ENCODE measurements at regions not wholly inside any gene's neighbourhood (a gene's known extent, or its start where the extent isn't known, plus 50 kb on each side); places are given as distances from the start of the nearest gene placed in this dataset.

GRCh38 chr9:118362596-118362995, 658.4 kb downstream of the TLR4 start:
- H3K27ac ChIP-seq (ENCODE audit: low read depth in 2 of 2, low read length in 2 of 2): no peak overlapping the region
- no peak for FAIRE-seq
- H3K4me3 ChIP-seq (ENCODE audit: low read length in 3 of 3): no peak overlapping the region
- no peak overlapping the region for H3K9ac ChIP-seq (ENCODE audit: low read length in 3 of 3)
- H3K4me1 ChIP-seq (ENCODE audit: control insufficient read depth in 2 of 3, insufficient read depth in 2 of 3, low read depth in 1 of 3, low read length in 3 of 3): no peaks in the 10 kb centered on the region
- no peaks in the 10 kb centered on the region for H3K36me3 ChIP-seq (ENCODE audit: control insufficient read depth in 2 of 3, insufficient read depth in 3 of 3, low read length in 3 of 3)
- DNase-seq: no peak
- H3K27me3 ChIP-seq (ENCODE audit: control insufficient read depth, insufficient read depth, low read length): no peaks in the 10 kb centered on the region
- intact Hi-C loops (cut with DNase I): no loop called here
- no peaks in the 10 kb centered on the region for H3K9me3 ChIP-seq (ENCODE audit: control insufficient read depth in 2 of 3, insufficient read depth in 1 of 3, low read length in 3 of 3)
- TF ChIP-seq CTCF (IDR thresholded peaks at IDR 0.05; ENCODE audit: borderline replicate concordance, extremely low read depth, insufficient read depth): no peak

- Histone ChIP-seq H3K4me3 (ENCODE audit: low read length in 3 of 3) (no peak overlapping the region), H3K9ac (ENCODE audit: low read length in 3 of 3) (no peak overlapping the region), H3K36me3 (ENCODE audit: control insufficient read depth in 2 of 3, insufficient read depth in 3 of 3, low read length in 3 of 3) (no peaks in the 10 kb centered on the region), H3K9me3 (ENCODE audit: control insufficient read depth in 2 of 3, insufficient read depth in 1 of 3, low read length in 3 of 3) (no peaks in the 10 kb centered on the region), H3K4me1 (ENCODE audit: control insufficient read depth in 2 of 3, insufficient read depth in 2 of 3, low read depth in 1 of 3, low read length in 3 of 3) (no peaks in the 10 kb centered on the region), H3K27ac (ENCODE audit: low read depth in 2 of 2, low read length in 2 of 2) (no peak overlapping the region), H3K27me3 (ENCODE audit: control insufficient read depth, insufficient read depth, low read length) (no peaks in the 10 kb centered on the region)
- TF ChIP-seq CTCF (IDR thresholded peaks at IDR 0.05; ENCODE audit: borderline replicate concordance, extremely low read depth, insufficient read depth): no peak
- intact Hi-C loops (cut with DNase I): no loop called here
- DNase-seq (no peak), FAIRE-seq (no peak)
Measured at GRCh38 chr9:118364266-118365106, 660.3 kb downstream of the TLR4 start.

GRCh38 chr9:118366228-118366627, 662.0 kb downstream of the TLR4 start:
- no peak for TF ChIP-seq CTCF (IDR thresholded peaks at IDR 0.05; ENCODE audit: borderline replicate concordance, extremely low read depth, insufficient read depth)

More at GRCh38 chr9:118366228-118366627, 662.0 kb downstream of the TLR4 start:
- intact Hi-C loops (cut with DNase I): no loop called here
- Histone ChIP-seq H3K4me1 (ENCODE audit: control insufficient read depth in 2 of 3, insufficient read depth in 2 of 3, low read depth in 1 of 3, low read length in 3 of 3) (no peaks in the 10 kb centered on the region), H3K4me3 (ENCODE audit: low read length in 3 of 3) (no peak overlapping the region), H3K27me3 (ENCODE audit: control insufficient read depth, insufficient read depth, low read length) (no peaks in the 10 kb centered on the region), H3K9me3 (ENCODE audit: control insufficient read depth in 2 of 3, insufficient read depth in 1 of 3, low read length in 3 of 3) (no peaks in the 10 kb centered on the region), H3K36me3 (ENCODE audit: control insufficient read depth in 2 of 3, insufficient read depth in 3 of 3, low read length in 3 of 3) (no peaks in the 10 kb centered on the region), H3K27ac (ENCODE audit: low read depth in 2 of 2, low read length in 2 of 2) (no peak overlapping the region), H3K9ac (ENCODE audit: low read length in 3 of 3) (no peak overlapping the region)
- DNase-seq: no peak
- FAIRE-seq: no peak
